GM19023 (cell line): ENCODE measurements at regions not wholly inside any gene's neighbourhood (a gene's known extent, or its start where the extent isn't known, plus 50 kb on each side); places are given as distances from the start of the nearest gene placed in this dataset.

ENCODE experiments used
- ATAC-seq: cut with Tn5 transposase; IDR thresholded peaks from one replicate; pipeline ENCODE4 v1.9.1; 2021; ENCODE audit warnings: mild to moderate bottlenecking, moderate library complexity; ENCODE audit not compliant: unreplicated experiment

DNA sequence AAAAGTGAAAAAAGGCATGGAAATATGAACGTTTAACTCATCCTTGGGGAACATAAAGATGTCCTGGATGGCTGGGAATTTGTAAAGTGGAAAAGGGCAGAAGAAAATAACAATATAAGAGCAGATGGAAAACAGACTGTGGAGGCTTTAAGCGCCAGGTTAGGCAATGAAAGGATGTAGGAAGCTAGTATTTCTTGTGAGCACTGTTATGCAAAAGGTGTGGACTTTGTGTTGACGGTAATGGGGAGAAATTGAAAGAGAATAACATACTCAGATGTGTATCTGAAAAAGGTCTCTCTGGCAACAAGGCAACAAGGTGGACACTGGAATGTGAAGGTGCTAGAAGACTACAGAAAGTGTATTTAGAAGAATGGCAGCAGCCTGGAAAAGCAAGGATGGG is 411.8 kb downstream of the PLPP3 start:
- ATAC-seq = no peak

DNA sequence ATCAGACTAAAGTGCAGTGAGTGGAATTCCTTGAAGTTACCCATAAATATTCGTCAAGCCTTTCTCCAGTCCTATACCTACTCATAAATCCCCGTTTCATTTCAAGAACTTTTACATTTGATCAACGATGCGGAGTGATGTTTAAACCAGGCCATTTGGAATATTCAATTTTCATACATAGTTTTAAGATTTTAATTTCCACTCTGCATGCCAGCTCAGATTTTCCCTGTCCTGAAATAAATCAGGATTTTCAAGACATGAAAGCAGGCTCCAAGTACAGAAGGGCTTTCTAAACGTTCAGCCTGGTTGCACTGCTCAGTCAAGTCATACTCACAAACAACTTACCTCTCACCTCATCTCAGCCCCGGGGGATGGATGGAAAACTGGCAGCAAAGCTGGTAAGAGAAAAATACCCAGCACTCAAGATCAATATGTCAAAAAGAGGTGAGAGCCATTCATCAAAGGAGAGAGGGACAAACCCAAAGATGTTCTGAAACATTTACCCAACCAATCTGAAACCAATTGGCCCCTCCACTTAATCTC is 418.5 kb downstream of the PLPP3 start:
- ATAC-seq = no peak

- no peak for ATAC-seq
Measured at GRCh38 chr1:56156971-56157876, 422.1 kb downstream of the PLPP3 start.

- ATAC-seq = no peak
Measured at GRCh38 chr1:56153276-56153675, 426.1 kb downstream of the PLPP3 start.

GRCh38 chr1:56152635-56153034 is 426.7 kb downstream of the PLPP3 start:
- ATAC-seq = no peak

DNA sequence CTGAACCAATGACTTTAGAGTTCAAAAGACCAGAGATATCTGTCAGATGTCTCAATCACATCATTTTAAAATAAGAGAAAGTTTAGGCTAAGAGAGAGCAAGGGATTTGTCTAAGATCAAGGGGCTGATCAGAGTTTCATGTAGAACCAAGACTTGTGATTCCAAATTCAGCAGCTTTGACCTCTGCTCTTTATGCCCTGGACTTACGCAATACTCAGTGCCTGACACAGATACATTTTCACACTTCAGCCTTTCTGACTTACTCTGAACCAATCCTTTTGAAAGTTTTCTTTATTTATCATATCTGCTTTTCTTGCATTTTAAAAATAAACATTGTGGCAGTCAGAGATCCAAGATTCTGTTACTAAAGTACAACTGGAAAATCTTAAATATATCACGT is 428.0 kb downstream of the PLPP3 start:
- ATAC-seq = no peak

GRCh38 chr1:56150441-56151215 is 428.7 kb downstream of the PLPP3 start:
- no peak for ATAC-seq

GRCh38 chr1:56149761-56150160 is 429.6 kb downstream of the PLPP3 start:
- ATAC-seq = no peak

GRCh38 chr1:56148326-56149193 is 430.8 kb downstream of the PLPP3 start:
- ATAC-seq = no peak

DNA sequence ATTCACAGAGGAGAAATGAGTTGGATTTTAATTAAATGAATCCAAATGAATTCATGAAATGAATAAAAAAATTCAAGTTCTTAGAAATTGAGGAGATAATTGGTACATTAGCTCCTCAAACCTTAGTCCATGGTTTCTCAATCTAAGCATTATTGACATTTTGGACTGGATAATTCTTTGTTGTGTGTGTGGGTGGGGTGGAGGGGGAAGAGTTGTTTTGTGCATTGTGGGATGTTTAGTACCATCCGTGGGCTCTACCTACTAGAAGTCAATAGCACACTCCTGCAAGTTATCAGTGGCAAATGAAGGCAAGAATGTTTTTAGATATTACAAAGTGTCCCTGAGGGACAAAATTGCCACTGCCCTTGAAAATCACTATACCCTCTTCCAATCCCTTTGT is 431.9 kb downstream of the PLPP3 start:
- no peak for ATAC-seq

DNA sequence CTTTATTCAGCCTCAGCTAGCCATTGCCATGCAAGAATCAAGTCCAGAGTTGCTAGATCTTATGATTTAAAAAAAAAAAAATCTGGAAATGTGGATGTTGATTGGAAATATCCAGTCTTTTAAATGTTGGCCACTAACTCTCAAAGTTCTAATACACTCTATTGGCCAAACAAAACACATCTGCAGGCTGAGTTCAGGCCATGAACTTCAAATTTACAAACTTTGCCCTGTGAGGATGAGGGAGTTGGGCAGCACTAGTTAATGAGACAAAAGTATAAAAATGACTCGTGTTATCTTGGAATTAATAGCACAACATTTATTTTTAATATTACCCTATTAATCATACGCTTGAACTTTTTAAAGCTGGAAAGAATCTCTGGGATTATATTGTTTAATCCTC is 432.3 kb downstream of the PLPP3 start:
- ATAC-seq = no peak

GRCh38 chr1:56146449-56146848 is 432.9 kb downstream of the PLPP3 start:
- ATAC-seq = no peak

- ATAC-seq = no peak
Measured at GRCh38 chr1:56145581-56145980, 433.8 kb downstream of the PLPP3 start.

DNA sequence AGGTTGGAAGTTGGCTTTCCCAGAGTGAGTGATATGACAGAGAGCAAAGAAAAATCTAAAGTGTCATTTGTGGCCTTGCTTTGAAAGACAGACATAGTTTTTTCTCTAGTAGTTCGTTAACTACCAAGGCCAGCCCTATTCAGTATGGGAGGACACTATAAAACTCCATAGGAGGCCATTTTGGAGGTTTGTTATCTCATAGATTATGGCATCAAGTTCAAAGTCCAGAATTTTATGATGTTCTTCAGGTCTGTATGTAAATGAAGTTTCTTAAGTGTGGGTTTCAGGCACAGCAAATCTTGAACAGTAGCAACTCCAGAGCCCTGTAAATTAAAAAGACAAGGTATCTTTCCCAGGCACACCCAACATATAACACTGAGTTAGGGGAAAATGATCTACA is 437.1 kb downstream of the PLPP3 start:
- no peak for ATAC-seq

GRCh38 chr1:56139836-56140235 is 439.5 kb downstream of the PLPP3 start:
- no peak for ATAC-seq

DNA sequence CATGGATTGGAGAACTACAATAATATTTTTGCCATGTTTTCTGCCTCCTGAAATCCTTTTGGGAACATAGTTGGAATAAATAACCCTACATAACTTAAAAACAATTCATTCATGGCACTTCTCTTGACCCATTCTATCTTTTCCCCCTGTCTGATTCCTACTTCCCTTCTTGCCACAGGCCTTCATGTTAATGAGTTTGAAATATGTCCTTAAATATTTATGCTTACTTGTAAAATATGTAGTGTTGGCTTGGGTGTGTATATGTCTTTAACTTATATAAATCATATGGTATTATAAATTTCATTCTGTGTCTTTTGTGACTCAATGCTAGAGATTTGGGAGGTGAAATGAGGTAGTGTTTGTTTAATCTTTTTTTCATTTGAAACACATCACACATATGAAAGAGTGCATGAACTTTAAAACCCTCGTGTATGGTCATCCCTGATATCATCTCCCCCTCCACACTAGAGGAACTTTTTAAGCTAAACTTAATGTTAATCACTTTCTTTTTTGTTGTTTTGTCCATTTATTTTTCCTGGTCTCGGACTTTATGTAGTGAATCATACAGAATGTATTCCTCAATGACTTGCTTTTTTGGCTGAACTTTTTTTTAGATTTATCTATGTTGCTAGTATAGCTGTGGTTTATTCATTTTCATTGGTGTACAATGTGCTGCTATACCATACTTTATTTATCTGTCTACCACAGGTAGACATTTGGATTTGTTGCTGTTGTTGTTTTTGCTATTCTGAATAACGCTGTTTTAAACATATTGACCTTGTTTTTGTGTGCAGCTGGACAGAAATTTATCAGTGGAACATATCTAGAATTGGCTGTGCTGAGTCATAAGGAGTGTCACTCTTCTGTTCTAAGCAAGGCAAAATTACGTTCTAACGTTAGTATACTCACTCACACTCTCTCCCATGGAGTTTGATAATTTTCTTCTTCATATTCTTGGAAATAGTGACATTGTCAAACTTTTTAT is 441.6 kb downstream of the PLPP3 start:
- no peak for ATAC-seq

GRCh38 chr1:56137090-56137489 is 442.3 kb downstream of the PLPP3 start:
- no peak for ATAC-seq

DNA sequence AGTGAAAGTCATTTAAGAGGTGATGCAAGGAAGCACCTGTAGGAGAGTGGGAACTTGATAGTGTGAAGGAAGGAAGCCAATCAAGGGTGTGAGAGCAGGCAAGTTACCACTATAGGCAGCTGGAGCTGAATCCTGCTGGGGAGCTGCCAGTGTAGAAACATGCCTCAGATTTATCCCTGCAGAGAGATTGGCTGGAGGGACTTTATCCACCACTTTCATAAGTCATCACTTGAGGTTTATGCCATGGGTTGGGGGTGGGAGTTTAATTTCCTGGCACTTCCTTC is 443.6 kb downstream of the PLPP3 start:
- no peak for ATAC-seq

GRCh38 chr1:56135069-56135863 is 444.1 kb downstream of the PLPP3 start:
- no peak for ATAC-seq
